HepG2 (cell line): ENCODE measurements at regions not wholly inside any gene's neighbourhood (a gene's known extent, or its start where the extent isn't known, plus 50 kb on each side); places are given as distances from the start of the nearest gene placed in this dataset.
A peak's percentile ranks its signal among the peaks of the same experiment; 100 is the strongest.

Source experiments
- CTCF ChIP-seq: sonication (generic); formaldehyde crosslinking; IDR thresholded peaks from 2 replicates; pipeline ENCODE4 v1.5.0; 2020; ENCODE audit warnings: mild to moderate bottlenecking, missing genetic modification reagents, moderate library complexity
- IKZF4 ChIP-seq: sonication (generic); formaldehyde crosslinking; IDR thresholded peaks from 2 replicates; pipeline ENCODE4 v1.5.1; 2020; ENCODE audit warnings: borderline replicate concordance, mild to moderate bottlenecking, low read depth, missing genetic modification reagents; ENCODE audit errors: not compliant biosample characterization
- IKZF5 ChIP-seq: IDR thresholded peaks from 2 replicates; pipeline ENCODE4 v1.6.1; 2018; ENCODE audit warnings: missing genetic modification reagents, mild to moderate bottlenecking, missing compliant biosample characterization
- KDM5A ChIP-seq: fragments of 200-600 bp; sonication (generic); IDR thresholded peaks from 2 replicates; pipeline ENCODE4 v1.7.0; 2018; ENCODE audit warnings: antibody characterized with exemption, mild to moderate bottlenecking, low read length, borderline replicate concordance
- MATR3 ChIP-seq: sonication (generic); formaldehyde crosslinking; IDR thresholded peaks from 2 replicates; pipeline ENCODE4 v1.4.0; 2020; ENCODE audit warnings: missing genetic modification reagents
- MTF1 ChIP-seq: sonication (generic); formaldehyde crosslinking; IDR thresholded peaks from 2 replicates; pipeline ENCODE4 v1.5.0; 2020; ENCODE audit warnings: missing genetic modification reagents
- NCOR1 ChIP-seq: fragments of 200-600 bp; sonication (generic); IDR thresholded peaks from 2 replicates; pipeline ENCODE4 v1.7.0; 2017; ENCODE audit warnings: antibody characterized with exemption, low read length, borderline replicate concordance
- RAD21 ChIP-seq: fragments of 450-650 bp; formaldehyde crosslinking; IDR thresholded peaks from 2 replicates; pipeline ENCODE4 v1.5.0; 2020; ENCODE audit warnings: mild to moderate bottlenecking
- SNRNP70 ChIP-seq: fragments of 200-400 bp; formaldehyde crosslinking; IDR thresholded peaks from 2 replicates; pipeline ENCODE4 v1.6.1; 2017; ENCODE audit warnings: mild to moderate bottlenecking, low read depth, low read length, moderate library complexity
- STAG1 ChIP-seq: sonication (generic); formaldehyde crosslinking; IDR thresholded peaks from 2 replicates; pipeline ENCODE4 v1.4.0; 2020; ENCODE audit warnings: missing genetic modification reagents
- SYNCRIP ChIP-seq: fragments of 200-400 bp; formaldehyde crosslinking; IDR thresholded peaks from 2 replicates; pipeline ENCODE4 v1.6.1; 2018; ENCODE audit warnings: mild to moderate bottlenecking, low read depth, low read length; ENCODE audit not compliant: insufficient read depth
- TEAD3 ChIP-seq: optimal IDR thresholded peaks from 2 replicates; pipeline ENCODE3; 2016; ENCODE audit warnings: borderline replicate concordance
- ZHX2 ChIP-seq, 2 experiments: sonication (generic) in 1 of 2; formaldehyde crosslinking in 1 of 2; IDR thresholded peaks; 2 replicates each; pipeline versions ENCODE4 v1.6.1 to v1.9.0; 2014 to 2022; ENCODE audit warnings: antibody characterized with exemption in 1 of 2, borderline replicate concordance in 1 of 2, inconsistent platforms in 1 of 2, low read depth in 1 of 2, missing genetic modification reagents in 1 of 2
- ZKSCAN5 ChIP-seq: sonication (generic); formaldehyde crosslinking; IDR thresholded peaks from 2 replicates; pipeline ENCODE4 v1.5.1; 2020; ENCODE audit warnings: mild to moderate bottlenecking, missing genetic modification reagents
- ZMYM3 ChIP-seq: sonication (generic); formaldehyde crosslinking; IDR thresholded peaks from 2 replicates; pipeline ENCODE4 v1.5.1; 2020; ENCODE audit warnings: mild to moderate bottlenecking, missing genetic modification reagents
- ZNF10 ChIP-seq: sonication (generic); formaldehyde crosslinking; IDR thresholded peaks from 2 replicates; pipeline ENCODE4 v1.4.0; 2020; ENCODE audit warnings: mild to moderate bottlenecking, low read depth, missing genetic modification reagents, borderline replicate concordance
- ZNF598 ChIP-seq: sonication (generic); formaldehyde crosslinking; IDR thresholded peaks from 2 replicates; pipeline ENCODE4 v1.5.1; 2020; ENCODE audit warnings: mild to moderate bottlenecking, missing genetic modification reagents, borderline replicate concordance
- ZNF616 ChIP-seq: sonication (generic); formaldehyde crosslinking; IDR thresholded peaks from 2 replicates; pipeline ENCODE4 v1.5.0; 2020; ENCODE audit warnings: low read depth, mild to moderate bottlenecking, missing genetic modification reagents
- ZNF709 ChIP-seq: sonication (generic); formaldehyde crosslinking; IDR thresholded peaks from 2 replicates; pipeline ENCODE4 v1.5.0; 2020; ENCODE audit warnings: mild to moderate bottlenecking, missing genetic modification reagents
- ZNF770 ChIP-seq: sonication (generic); formaldehyde crosslinking; IDR thresholded peaks from 2 replicates; pipeline ENCODE4 v1.5.0; 2020; ENCODE audit warnings: mild to moderate bottlenecking, missing genetic modification reagents
- ZNF792 ChIP-seq: IDR thresholded peaks from 2 replicates; pipeline ENCODE4 v1.6.1; 2016

GRCh38 chr2:105521176-105521575 lies 122.3 kb upstream of the FHL2 start (continued):
- TF ChIP-seq CTCF (CRISPR knock-in tag), result peak; percentile 57
- no peak for TF ChIP-seq ZKSCAN5 (CRISPR knock-in tag)
- no peak for TF ChIP-seq ZNF598 (CRISPR knock-in tag)
- TF ChIP-seq SNRNP70, result no peak
- TF ChIP-seq IKZF4 (CRISPR knock-in tag), result no peak
- TF ChIP-seq MTF1 (CRISPR knock-in tag), result no peak
- no peak for TF ChIP-seq ZHX2 (IDR thresholded peaks at IDR 0.05; ENCODE audit: low read depth)
- TF ChIP-seq ZHX2 (CRISPR knock-in tag; IDR thresholded peaks at IDR 0.05; ENCODE audit: borderline replicate concordance), result no peak
- TF ChIP-seq IKZF5, result no peak
- no peak for TF ChIP-seq ZMYM3 (CRISPR knock-in tag)
- TF ChIP-seq SYNCRIP, result no peak
- TF ChIP-seq ZNF709 (CRISPR knock-in tag), result no peak
- TF ChIP-seq STAG1, result peak; percentile 79
- no peak for TF ChIP-seq ZNF792 (CRISPR knock-in tag)
- TF ChIP-seq NCOR1, result peak; percentile 13; the same call in 1 of the 2 replicates
- TF ChIP-seq KDM5A, result no peak
- no peak for TF ChIP-seq ZNF770 (CRISPR knock-in tag)
- TF ChIP-seq ZNF10 (CRISPR knock-in tag), result no peak
- TF ChIP-seq RAD21 (CRISPR knock-in tag), result peak; percentile 60; the same call in 1 of the 2 replicates
- TF ChIP-seq MATR3, result no peak
- TF ChIP-seq TEAD3, result no peak
- no peak for TF ChIP-seq ZNF616 (CRISPR knock-in tag)
